Colonic mucosa (tissue), 4 donors: ENCODE measurements at regions not wholly inside any gene's neighbourhood (a gene's known extent, or its start where the extent isn't known, plus 50 kb on each side); places are given as distances from the start of the nearest gene placed in this dataset.

Experiments used
- DNase-seq: peaks from one replicate; pipeline ENCODE4 v3.0.0-alpha.2; 2020
- H3K27ac ChIP-seq: fragments of 200-600 bp; one replicate; pipeline ENCODE4 v1.8.0; 2021
- H3K27me3 ChIP-seq: fragments of 200-600 bp; one replicate; pipeline ENCODE4 v1.8.0; 2021
- H3K36me3 ChIP-seq: fragments of 200-600 bp; one replicate; pipeline ENCODE4 v1.8.0; 2021
- H3K4me1 ChIP-seq: fragments of 200-600 bp; one replicate; pipeline ENCODE4 v1.8.0; 2021; ENCODE audit warnings: mild to moderate bottlenecking
- H3K4me3 ChIP-seq: fragments of 200-600 bp; one replicate; pipeline ENCODE4 v1.8.0; 2021
- H3K9ac ChIP-seq, 2 donors: one replicate each; pipeline ENCODE4 v1.7.0; 2013; ENCODE audit warnings: control low read depth in 2 of 2, low read depth in 2 of 2, low read length in 2 of 2
- H3K9me3 ChIP-seq: fragments of 200-600 bp; one replicate; pipeline ENCODE4 v1.8.0; 2021
- intact Hi-C: fragments of 100-400 bp; cut with DNase I; formaldehyde crosslinking; loops from one replicate; pipeline ENCODE4 v1.14.1; 2022
- TF ChIP-seq, protein P1 (sequence below): fragments of 200-600 bp; IDR thresholded peaks from one replicate; pipeline ENCODE4 v1.8.0; 2022; ENCODE audit warnings: antibody characterized with exemption, mild to moderate bottlenecking
- donor health status: healthy.
- donor health status: DM: no; HTN: no; CAD: no.
- donor health status: DM: no; HTN: no; CAD: no.

DNA sequence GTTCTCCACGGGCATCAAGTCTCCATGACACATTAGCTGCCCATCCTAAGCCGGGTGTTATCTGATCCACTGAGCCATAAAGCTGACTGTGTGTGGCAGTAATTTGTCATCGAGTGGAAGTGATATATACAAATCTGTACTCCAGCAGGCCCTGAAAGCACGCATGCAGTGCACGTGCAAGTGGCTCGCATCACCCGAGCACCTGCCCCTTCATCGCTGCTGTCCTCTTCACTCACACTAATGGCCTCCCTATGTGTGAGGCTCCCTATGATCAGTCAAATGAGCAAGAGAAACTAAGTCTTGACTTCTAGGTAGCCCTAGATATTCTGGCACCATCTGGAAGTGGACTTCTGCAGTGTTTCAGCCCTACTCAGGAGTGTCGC lies 248.6 kb downstream of the MATN1 start:
- Histone ChIP-seq H3K27me3 (no peaks in the 10 kb centered on the region), H3K4me3 (no peak overlapping the region), H3K27ac (no peak overlapping the region), H3K4me1 (no peaks in the 10 kb centered on the region), H3K9me3 (no peaks in the 10 kb centered on the region), H3K36me3 (no peaks in the 10 kb centered on the region), H3K9ac (no peak overlapping the region)
- intact Hi-C loops, result no loop called here
- no peak for DNase-seq
- TF ChIP-seq, protein P1, sequence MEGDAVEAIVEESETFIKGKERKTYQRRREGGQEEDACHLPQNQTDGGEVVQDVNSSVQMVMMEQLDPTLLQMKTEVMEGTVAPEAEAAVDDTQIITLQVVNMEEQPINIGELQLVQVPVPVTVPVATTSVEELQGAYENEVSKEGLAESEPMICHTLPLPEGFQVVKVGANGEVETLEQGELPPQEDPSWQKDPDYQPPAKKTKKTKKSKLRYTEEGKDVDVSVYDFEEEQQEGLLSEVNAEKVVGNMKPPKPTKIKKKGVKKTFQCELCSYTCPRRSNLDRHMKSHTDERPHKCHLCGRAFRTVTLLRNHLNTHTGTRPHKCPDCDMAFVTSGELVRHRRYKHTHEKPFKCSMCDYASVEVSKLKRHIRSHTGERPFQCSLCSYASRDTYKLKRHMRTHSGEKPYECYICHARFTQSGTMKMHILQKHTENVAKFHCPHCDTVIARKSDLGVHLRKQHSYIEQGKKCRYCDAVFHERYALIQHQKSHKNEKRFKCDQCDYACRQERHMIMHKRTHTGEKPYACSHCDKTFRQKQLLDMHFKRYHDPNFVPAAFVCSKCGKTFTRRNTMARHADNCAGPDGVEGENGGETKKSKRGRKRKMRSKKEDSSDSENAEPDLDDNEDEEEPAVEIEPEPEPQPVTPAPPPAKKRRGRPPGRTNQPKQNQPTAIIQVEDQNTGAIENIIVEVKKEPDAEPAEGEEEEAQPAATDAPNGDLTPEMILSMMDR, result no peak

DNA sequence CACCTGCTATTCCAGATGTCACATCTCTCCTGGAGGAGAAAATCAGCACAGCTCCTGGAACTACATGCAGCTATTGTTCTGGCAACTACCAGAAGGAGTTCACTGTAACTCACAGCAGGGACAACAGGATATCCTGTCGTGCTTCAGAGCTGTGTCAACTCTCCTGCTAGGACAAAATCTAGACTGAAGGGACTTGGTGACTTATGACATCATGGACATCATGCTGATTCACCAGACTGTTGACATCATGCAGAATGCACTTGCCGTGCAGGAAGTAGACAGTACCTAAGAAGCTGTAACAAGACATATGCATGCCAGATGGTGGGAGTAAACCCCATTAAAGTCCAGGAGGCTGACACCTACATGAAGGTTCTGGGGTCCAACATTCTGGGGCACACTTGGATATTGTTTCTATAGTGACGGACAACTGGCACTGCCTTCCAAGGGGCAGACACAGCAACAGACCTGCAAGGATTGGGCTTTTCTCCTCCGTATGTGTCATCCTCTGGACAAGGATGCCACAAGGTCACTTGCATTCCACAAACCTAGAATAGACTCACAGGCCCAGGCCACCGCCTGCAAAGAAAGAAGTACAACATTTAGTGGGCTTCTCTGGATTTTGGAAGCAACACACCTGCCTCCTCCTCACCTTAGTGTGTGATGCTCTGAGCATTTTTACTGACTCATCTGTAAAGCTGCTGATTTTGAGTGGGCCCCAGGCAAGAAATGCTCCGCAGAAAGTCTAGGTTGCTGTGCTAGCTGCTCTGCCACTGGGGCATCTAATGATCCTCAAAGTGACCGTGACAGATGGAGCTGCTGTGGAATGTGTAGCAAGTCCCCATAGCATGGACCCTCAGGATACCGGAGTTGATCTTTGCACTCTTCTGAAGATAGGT lies 249.2 kb downstream of the MATN1 start:
- TF ChIP-seq, protein P1, result no peak
- H3K27ac ChIP-seq, result no peak overlapping the region
- H3K27me3 ChIP-seq, result no peaks in the 10 kb centered on the region
- H3K9me3 ChIP-seq, result no peaks in the 10 kb centered on the region
- H3K36me3 ChIP-seq, result no peaks in the 10 kb centered on the region
- intact Hi-C loops, result no loop called here
- no peak for DNase-seq
- no peaks in the 10 kb centered on the region for H3K4me1 ChIP-seq
- no peak overlapping the region for H3K9ac ChIP-seq
- H3K4me3 ChIP-seq, result no peak overlapping the region

DNA sequence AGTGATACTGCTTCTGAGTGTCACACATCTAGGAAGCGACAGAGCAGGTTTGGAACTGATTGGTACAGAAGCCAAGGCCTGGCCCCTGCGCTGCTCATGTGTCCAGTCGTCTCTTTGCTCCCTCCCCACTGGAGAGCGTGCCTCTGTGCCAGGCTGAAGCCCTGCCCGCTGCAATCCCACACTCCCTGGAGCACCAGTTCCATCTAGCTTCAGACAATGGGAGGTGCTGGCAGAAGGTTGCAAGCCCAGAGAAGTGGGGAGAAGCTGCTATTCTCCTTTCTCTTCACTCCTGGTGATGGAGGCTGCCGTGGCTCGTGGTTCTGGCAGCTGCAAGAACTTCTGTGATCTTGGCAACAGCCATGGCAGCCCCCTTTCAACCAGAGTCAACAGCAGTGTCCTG lies 250.9 kb downstream of the MATN1 start:
- Histone ChIP-seq H3K27ac (no peak overlapping the region), H3K9ac (no peak overlapping the region), H3K36me3 (no peaks in the 10 kb centered on the region), H3K27me3 (no peaks in the 10 kb centered on the region), H3K4me3 (no peak overlapping the region), H3K4me1 (no peaks in the 10 kb centered on the region), H3K9me3 (no peaks in the 10 kb centered on the region)
- intact Hi-C loops, result no loop called here
- DNase-seq, result no peak
- TF ChIP-seq, protein P1, result no peak

DNA sequence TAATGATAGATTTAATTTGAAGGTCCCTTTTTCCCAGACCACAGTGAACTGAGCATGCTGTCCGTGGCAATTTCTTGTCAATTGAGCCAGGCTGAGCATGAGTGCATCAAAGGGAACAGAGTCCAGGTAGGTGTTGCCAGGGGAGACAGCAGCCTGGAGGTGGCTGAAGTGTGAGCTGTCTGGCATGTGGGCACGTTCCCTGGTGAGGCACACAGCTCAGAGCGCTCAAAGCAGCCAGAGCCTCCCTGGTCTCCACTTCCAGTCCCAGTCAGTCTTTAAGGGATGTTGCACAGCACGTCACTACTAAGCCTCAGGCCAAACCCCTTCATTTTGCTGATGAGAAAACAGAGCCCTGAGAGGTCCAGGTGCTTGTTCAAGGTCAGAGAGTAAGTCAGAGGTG lies 251.4 kb downstream of the MATN1 start:
- Histone ChIP-seq H3K27ac (no peak overlapping the region), H3K9me3 (no peaks in the 10 kb centered on the region), H3K36me3 (no peaks in the 10 kb centered on the region), H3K4me1 (no peaks in the 10 kb centered on the region), H3K27me3 (no peaks in the 10 kb centered on the region), H3K4me3 (no peak overlapping the region), H3K9ac (no peak overlapping the region)
- DNase-seq, result no peak
- TF ChIP-seq, protein P1, result no peak
- intact Hi-C loops, result no loop called here

DNA sequence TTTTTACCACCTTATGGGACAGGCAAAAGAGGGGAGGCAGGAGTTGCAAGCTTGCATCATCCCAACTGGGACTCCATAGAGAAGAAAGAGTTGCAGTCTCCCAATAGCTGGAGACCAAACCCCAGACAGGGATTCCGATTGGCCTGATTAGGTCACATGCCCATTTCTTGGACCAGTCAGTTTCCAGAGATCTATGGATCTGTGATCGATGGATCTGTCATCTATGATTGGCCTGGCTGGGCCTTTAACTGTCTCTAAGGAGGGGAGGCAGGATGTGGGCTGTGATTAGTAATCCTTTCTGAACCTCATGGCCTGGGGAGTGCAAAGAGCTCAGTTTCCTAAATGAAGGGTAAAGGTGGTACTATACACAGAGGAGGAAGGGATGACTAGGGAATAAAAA lies 252.1 kb downstream of the MATN1 start:
- H3K4me3 ChIP-seq, result no peak overlapping the region
- DNase-seq, result no peak

More for the DNA sequence above, 252.1 kb downstream of the MATN1 start:
- Histone ChIP-seq H3K9me3 (no peaks in the 10 kb centered on the region), H3K36me3 (no peaks in the 10 kb centered on the region), H3K27me3 (no peaks in the 10 kb centered on the region), H3K27ac (no peak overlapping the region), H3K9ac (no peak overlapping the region), H3K4me1 (no peaks in the 10 kb centered on the region)
- intact Hi-C loops, result no loop called here
- TF ChIP-seq, protein P1, result no peak
